ENCODE measurements at regions not wholly inside any gene's neighbourhood (a gene's known extent, or its start where the extent isn't known, plus 50 kb on each side); places are given as distances from the start of the nearest gene placed in this dataset.

- H3K4me2 ChIP-seq (ENCODE audit: insufficient read depth, low read length) = no peak overlapping the region
- H3K27ac ChIP-seq (ENCODE audit: extremely low read depth, low read depth, low read length) = no peak overlapping the region
- ChIA-PET POLR2A (no interaction called here), CTCF (ENCODE audit: low intra/inter-chr PET ratio) (no interaction called here)
- no peaks in the 10 kb centered on the region for H4K20me1 ChIP-seq (replicated peaks; ENCODE audit: control insufficient read depth, insufficient read depth, low read length)
- H3K79me2 ChIP-seq (ENCODE audit: control insufficient read depth, insufficient read depth, low read length) = no peaks in the 10 kb centered on the region
- intact Hi-C loops (cut with micrococcal nuclease) = no loop called here
- ATAC-seq (no peak), FAIRE-seq (no peak), DNase-seq (ENCODE audit: extremely low read depth in 1 of 4, low spot score in 3 of 4) (no peak)
- BruUV-seq (replicated peaks) = no TSS peak
- 0% methylated on average over 1 of the region's 1 CpG for WGBS (ENCODE audit: insufficient coverage, low coverage, missing lambda C conversion rate)
- no peaks in the 10 kb centered on the region for H3K27me3 ChIP-seq (ENCODE audit: control insufficient read depth in 2 of 2, insufficient read depth in 2 of 2, low read length in 2 of 2)
- no peak overlapping the region for H3K9ac ChIP-seq (ENCODE audit: insufficient read depth in 1 of 2, low read depth in 2 of 2, low read length in 2 of 2)
- H3K4me1 ChIP-seq (replicated peaks in 1 of 2; ENCODE audit: control insufficient read depth in 2 of 2, insufficient read depth in 2 of 2, low read length in 2 of 2) = no peaks in the 10 kb centered on the region
- no peaks in the 10 kb centered on the region for H3K36me3 ChIP-seq (ENCODE audit: control insufficient read depth, insufficient read depth, low read length)
- in situ Hi-C loops (cut with MboI) = no loop called here
- no peak overlapping the region for H2AFZ ChIP-seq (ENCODE audit: low read depth, low read length)
- H3K9me3 ChIP-seq (replicated peaks; ENCODE audit: control insufficient read depth, insufficient read depth, low read depth, low read length) = no peaks in the 10 kb centered on the region
- no peak overlapping the region for H3K4me3 ChIP-seq
- no peaks in the 10 kb centered on the region for H3K9me1 ChIP-seq (ENCODE audit: control insufficient read depth, insufficient read depth, low read length)
- TF ChIP-seq SRSF3 (IDR thresholded peaks at IDR 0.05; ENCODE audit: insufficient read depth, low read length) (no peak), HLTF (IDR thresholded peaks at IDR 0.05) (no peak), CHAMP1 (IDR thresholded peaks at IDR 0.05) (no peak), NFE2 (IDR thresholded peaks at IDR 0.05; ENCODE audit: low read depth) (no peak), RBM15 (IDR thresholded peaks at IDR 0.05; ENCODE audit: insufficient read depth, low read length) (no peak), ZNF589 (CRISPR knock-in tag; IDR thresholded peaks at IDR 0.05; ENCODE audit: low read depth) (no peak), DDX20 (tag; IDR thresholded peaks at IDR 0.05; ENCODE audit: low read depth) (no peak), BCLAF1 (IDR thresholded peaks at IDR 0.05; ENCODE audit: borderline replicate concordance in 1 of 2, control insufficient read depth in 1 of 2, low read depth in 2 of 2, low read length in 1 of 2) (no peak), HOXB6 (CRISPR knock-in tag; IDR thresholded peaks at IDR 0.05; ENCODE audit: borderline replicate concordance) (no peak), THRB (CRISPR knock-in tag; conservative IDR thresholded peaks at IDR 0.05) (no peak), NR2C1 (IDR thresholded peaks at IDR 0.05) (no peak), NR2C1 (tag; IDR thresholded peaks at IDR 0.05) (no peak), KAT7 (CRISPR knock-in tag; IDR thresholded peaks at IDR 0.05; ENCODE audit: borderline replicate concordance) (no peak)
These were observed 73.5 kb upstream of the CAMK2D start for GRCh38 chr4:113835005-113835404.

Data from K562 (cell line).